Stimulated activated effector memory CD8-positive, alpha-beta T cell treated with anti-CD3 and anti-CD28 coated beads, Interleukin-12 subunit alpha, Interleukin-12 subunit beta, amount 100 ng/mL, for 72 hours (primary cell): ENCODE measurements at regions not wholly inside any gene's neighbourhood (a gene's known extent, or its start where the extent isn't known, plus 50 kb on each side); places are given as distances from the start of the nearest gene placed in this dataset.
"Not testable (repeated sequence)": the region's sequence is repeated elsewhere in the genome, so short reads cannot be mapped to it uniquely, and the experiment has no call there.

Experiments used
- ATAC-seq: fragments of 150-1000 bp; cut with Tn5 transposase; 2 replicates; pipeline ENCODE4 v1.10.0; 2021
- DNase-seq, 2 donors: peaks; one replicate each; pipeline ENCODE4 v3.0.0; 2021 to 2022; ENCODE audit warnings: low spot score in 2 of 2
- H3K27ac Mint-ChIP-seq: one replicate; pipeline ENCODE4 v1.8.0; 2022; ENCODE audit warnings: mild to moderate bottlenecking, mixed read lengths
- H3K36me3 Mint-ChIP-seq: one replicate; pipeline ENCODE4 v1.8.0; 2022; ENCODE audit warnings: mild to moderate bottlenecking, mixed read lengths
- H3K4me1 Mint-ChIP-seq: one replicate; pipeline ENCODE4 v1.8.0; 2022; ENCODE audit warnings: mixed read lengths
- H3K4me3 Mint-ChIP-seq: one replicate; pipeline ENCODE4 v1.8.0; 2022; ENCODE audit warnings: mild to moderate bottlenecking, mixed read lengths
- H3K9me3 Mint-ChIP-seq: one replicate; pipeline ENCODE4 v1.8.0; 2022; ENCODE audit warnings: mixed read lengths

DNA sequence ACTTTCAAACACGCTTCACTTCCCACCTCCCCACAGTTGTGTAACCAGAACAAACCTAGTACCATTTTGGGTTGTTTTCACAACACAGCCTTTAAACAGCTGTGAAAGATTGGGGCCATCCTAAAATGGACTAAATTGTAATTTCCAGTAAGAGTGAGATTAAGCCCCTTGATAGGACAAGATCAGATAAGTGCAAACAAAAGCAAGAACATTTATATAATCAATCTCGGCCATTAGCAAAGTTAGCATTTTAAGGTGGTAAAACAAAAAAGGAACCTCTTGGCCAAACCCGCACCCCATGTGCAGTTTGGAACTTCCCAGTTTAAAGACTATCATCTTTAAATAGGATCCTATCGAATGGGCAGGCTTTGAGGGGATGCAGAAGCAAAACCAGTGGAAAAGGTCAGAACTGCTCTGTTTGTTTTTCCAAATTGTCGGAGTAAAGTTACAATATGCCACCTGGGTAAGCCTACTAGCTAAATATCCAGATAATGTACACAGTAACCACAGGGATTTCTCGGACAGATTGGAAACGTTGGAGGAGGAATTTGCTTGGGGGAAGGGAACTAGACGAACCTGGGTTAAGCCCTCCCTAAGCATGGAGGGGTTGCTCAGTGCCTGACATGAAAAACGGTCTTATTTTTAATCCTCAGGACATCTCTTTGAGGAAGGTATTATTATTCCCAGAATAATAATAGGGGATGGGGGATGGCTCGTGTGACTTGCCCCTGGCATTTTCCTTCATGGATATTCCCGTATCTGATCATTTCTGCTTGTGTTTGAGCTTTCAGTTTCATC, 159.8 kb upstream of the SALL4 start:
- DNase-seq: no peak
- Mint-ChIP-seq H3K27ac (no peak overlapping the region), H3K4me3 (no peak overlapping the region), H3K9me3 (no peaks in the 10 kb centered on the region), H3K36me3 (no peaks in the 10 kb centered on the region), H3K4me1 (no peaks in the 10 kb centered on the region)
- no peak for ATAC-seq

DNA sequence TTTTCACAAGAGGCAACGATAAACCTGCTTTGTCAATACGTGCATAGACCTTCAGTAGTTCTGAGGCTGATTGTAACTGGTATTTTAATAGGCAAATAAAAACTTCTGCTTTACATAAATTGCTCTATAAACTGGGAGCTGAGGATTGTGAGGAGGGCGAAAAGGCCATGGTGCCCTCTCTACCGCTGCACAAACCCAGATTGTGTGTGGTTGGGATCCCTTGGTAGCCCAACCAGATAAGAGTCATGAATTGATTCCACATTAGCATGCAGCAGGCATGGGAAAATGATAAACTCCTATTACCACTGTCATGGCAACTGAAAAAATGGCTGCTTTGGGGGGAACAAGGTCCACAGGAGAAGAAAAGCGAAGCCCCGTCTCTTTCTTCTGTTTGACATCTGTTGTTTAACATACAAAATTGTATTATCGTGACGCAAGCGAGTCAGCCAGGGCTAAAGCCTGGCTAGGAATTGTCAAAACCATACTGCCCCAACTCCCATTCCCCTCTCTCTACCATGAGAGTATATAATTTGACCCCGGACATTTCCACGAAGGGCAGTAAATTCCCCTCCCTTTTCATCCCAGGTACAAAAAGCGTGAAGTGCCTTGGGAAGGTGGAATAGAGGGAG, 157.8 kb upstream of the SALL4 start:
- no peaks in the 10 kb centered on the region for H3K36me3 Mint-ChIP-seq
- no peak overlapping the region for H3K27ac Mint-ChIP-seq
- DNase-seq (no peak), ATAC-seq (no peak)
- no peaks in the 10 kb centered on the region for H3K4me1 Mint-ChIP-seq
- no peaks in the 10 kb centered on the region for H3K9me3 Mint-ChIP-seq
- no peak overlapping the region for H3K4me3 Mint-ChIP-seq

DNA sequence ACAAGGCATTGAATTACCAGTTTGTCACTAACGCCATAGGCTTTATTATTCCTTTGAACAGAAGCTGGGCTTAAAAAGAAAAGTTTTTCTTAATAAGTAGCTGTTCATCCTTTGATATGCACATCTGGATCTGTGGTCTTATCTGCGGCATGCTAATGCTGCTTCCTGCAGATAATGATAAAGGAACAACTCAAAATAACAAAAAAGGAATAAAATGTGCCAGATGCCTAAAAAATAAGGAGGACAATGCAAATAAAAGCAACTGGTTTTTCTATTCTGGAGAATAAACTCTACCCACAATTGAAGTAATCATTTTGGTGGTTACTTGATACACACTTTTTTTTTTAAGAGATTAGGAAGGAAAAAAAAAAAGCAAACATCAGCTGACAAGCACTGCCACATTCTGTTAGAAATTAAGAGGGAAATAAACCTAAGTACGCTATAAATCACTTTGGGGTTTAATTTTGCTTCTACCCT, 156.8 kb upstream of the SALL4 start:
- Mint-ChIP-seq H3K4me3 (no peak overlapping the region), H3K9me3 (no peaks in the 10 kb centered on the region), H3K4me1 (no peaks in the 10 kb centered on the region), H3K36me3 (no peaks in the 10 kb centered on the region), H3K27ac (no peak overlapping the region)
- DNase-seq: no peak
- no peak for ATAC-seq

DNA sequence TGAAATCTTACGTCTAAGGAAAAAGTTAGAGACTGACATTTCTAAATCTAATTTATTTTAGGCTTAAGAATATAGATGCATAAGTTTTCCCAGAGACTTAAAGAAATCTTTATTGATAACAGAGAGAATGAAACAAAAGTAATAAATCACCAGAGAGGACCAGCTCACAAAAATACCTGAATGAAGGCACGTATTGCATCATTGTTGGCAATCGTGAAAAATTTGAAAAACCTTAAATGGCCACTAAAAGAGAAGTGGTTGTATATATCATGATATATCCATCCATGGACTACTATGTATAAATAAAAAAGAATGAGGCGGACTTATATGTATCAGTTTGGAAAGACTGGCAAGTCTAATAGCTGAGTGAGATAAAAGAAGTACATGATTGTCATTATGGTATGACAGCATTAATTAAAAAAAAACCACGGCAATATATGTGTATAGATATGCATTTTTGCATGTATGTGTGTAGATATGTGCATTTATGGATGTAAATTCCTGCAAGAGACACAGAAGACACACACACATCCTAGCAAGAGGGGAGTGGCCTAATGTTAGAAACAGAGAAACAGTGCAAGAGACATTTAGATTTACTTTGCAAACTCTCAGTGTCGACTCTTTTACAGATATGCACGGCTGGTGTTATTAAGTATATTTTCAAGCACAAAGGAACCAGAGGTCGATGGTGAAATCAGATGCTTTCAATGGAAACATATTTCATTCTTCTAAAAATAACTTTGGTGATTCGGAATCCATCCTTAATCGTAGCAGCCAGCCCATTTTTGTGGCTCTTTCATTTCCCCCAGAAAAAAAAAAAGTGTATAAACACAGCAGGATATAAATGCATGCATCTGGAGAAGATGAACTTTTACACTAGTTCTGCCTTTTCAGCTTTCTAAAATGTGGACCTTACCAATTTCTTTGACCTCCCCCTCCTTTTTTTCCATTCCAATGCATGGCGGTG, 156.1 kb upstream of the SALL4 start:
- H3K36me3 Mint-ChIP-seq: no peaks in the 10 kb centered on the region
- H3K4me1 Mint-ChIP-seq: no peaks in the 10 kb centered on the region
- DNase-seq (no peak), ATAC-seq (no peak)
- H3K4me3 Mint-ChIP-seq: no peak overlapping the region
- H3K27ac Mint-ChIP-seq: no peak overlapping the region
- no peaks in the 10 kb centered on the region for H3K9me3 Mint-ChIP-seq

DNA sequence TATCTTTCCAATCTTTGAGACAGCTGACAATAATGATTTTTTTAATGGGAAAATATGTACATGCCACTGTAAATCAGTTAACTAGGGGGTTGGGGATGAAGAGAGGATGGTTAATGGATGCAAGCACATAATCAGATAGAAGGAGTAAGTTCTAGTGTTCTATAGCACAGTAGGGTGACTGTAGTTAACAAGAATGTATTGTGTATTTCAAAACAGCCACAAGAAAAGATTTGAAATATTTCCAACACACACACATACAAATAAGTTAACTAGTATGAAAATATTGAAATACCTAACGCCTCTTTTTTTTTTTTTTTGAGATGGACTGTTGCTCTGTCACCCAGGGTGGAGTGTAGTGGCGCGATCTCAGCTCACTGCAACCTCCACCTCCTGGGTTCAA, 153.4 kb upstream of the SALL4 start:
- H3K36me3 Mint-ChIP-seq: no peaks in the 10 kb centered on the region
- H3K4me1 Mint-ChIP-seq: no peaks in the 10 kb centered on the region
- no peak for DNase-seq
- no peak for ATAC-seq
- no peak overlapping the region for H3K4me3 Mint-ChIP-seq
- no peak overlapping the region for H3K27ac Mint-ChIP-seq
- H3K9me3 Mint-ChIP-seq: no peaks in the 10 kb centered on the region

DNA sequence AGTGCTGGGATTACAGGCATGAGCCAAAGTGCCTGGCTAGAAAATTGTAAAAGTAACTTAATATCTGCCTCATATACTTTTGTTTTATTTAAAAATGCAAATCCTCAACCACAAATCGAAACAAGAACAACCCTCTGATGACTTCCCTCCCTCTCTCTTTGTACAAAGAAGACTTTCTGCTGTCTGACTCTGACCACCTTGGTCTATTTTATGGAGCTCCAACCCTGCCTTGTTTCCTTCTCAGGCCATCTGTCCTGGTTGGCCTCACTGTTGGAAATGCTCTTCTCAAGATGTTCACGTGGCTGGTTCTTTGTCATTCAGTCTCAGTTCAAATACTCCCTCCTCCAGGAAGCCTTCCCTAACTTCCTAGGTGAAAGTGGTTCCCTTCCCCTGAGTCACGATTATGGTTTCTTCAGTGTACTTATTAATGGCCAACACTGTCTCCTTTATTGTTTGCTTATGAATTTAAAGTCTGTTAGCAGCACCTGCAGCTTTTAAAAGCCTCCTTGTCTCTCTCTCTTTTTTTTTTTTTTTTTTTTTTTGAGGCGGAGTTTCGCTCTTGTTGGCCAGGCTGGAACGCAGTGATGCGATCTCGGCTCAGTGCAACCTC, 151.5 kb upstream of the SALL4 start:
- H3K4me3 Mint-ChIP-seq: no peak overlapping the region
- H3K27ac Mint-ChIP-seq: no peak overlapping the region
- no peaks in the 10 kb centered on the region for H3K4me1 Mint-ChIP-seq
- H3K36me3 Mint-ChIP-seq: no peaks in the 10 kb centered on the region
- DNase-seq (no peak), ATAC-seq (no peak)
- H3K9me3 Mint-ChIP-seq: no peaks in the 10 kb centered on the region

DNA sequence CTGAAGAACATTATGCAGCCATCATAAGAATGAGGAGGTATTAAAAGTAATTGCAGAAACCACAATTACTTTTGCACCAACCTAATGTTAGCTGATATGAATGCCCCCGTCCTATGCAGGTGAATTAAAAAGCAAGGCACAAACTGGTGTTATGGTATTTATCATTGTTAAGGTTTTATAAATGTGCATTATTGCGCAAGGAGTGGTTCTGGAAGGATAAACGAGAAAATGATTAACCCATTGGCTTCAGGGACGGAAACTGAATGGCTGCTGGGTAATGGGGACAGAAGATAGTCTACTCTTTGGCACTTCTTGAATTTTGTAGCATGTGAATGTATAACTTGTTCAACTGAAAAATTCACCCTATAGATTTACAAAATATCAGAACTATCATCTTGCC, 148.6 kb upstream of the SALL4 start:
- DNase-seq: no peak
- no peak for ATAC-seq
- no peaks in the 10 kb centered on the region for H3K36me3 Mint-ChIP-seq
- no peaks in the 10 kb centered on the region for H3K9me3 Mint-ChIP-seq
- no peak overlapping the region for H3K4me3 Mint-ChIP-seq
- H3K4me1 Mint-ChIP-seq: no peaks in the 10 kb centered on the region
- H3K27ac Mint-ChIP-seq: no peak overlapping the region

DNA sequence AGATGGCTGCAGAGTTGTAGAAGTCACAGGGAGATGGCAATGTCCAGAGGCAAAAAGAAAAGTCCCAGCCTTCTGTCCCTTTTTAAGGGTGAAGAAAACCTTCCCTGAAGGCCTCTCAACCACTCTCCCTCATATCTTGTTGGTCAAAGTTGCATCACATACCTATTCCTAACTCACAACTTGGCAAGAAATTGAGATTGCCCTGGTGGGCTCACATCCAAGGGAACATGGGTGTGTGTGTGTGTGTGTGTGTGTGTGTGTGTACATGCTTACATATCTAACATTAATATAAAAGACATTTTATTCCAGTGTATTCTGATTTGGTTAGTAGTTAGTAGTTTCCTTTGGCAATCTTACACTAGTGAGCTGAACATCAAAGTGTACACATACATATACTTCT, 144.3 kb upstream of the SALL4 start:
- Mint-ChIP-seq H3K9me3 (no peaks in the 10 kb centered on the region), H3K4me3 (no peak overlapping the region), H3K36me3 (no peaks in the 10 kb centered on the region), H3K4me1 (no peaks in the 10 kb centered on the region), H3K27ac (no peak overlapping the region)
- ATAC-seq (no peak), DNase-seq (no peak)

DNA sequence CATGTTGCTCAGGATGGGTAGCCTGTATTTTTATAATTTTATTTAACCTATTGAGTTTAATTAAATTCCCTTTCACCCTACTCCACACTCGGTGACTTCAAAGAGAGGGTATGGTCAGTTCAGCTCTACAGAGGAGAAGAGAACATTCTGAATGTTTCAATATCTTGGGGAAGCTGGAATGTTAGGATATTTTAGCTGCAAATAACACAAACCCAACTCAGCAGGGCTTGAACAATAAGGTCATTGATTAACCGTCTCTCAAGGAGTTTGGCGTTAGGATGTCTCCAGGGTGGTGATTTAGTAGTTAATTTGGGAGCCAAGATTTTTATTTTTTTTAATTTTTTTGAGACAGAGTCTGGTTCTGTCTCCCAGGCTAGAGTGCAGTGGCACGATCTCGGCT, 143.6 kb upstream of the SALL4 start:
- Mint-ChIP-seq H3K9me3 (no peaks in the 10 kb centered on the region), H3K4me1 (no peaks in the 10 kb centered on the region), H3K27ac (no peak overlapping the region), H3K4me3 (no peak overlapping the region), H3K36me3 (no peaks in the 10 kb centered on the region)
- no peak for DNase-seq
- ATAC-seq: no peak

DNA sequence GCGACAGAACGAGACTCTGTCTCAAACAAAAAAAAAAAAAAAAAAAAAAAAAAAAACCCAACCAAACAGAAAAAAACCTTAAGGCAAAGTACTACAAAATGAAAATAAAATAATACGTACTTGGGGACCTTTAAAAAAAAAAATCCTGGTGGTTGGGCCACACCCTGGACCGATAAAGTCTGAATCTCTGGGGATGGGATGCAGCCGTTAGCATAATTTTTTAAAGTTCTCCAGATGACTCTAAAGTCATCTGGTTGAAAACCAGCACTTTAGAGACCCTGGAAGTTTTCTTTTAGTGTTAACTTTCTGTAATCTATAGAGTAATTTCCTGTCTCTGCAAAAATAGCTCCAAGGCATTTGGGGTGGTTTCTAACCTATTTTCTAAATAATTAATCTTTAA, 142.9 kb upstream of the SALL4 start:
- H3K4me3 Mint-ChIP-seq: no peak overlapping the region
- H3K9me3 Mint-ChIP-seq: no peaks in the 10 kb centered on the region
- DNase-seq: no peak
- H3K4me1 Mint-ChIP-seq: no peaks in the 10 kb centered on the region
- no peak for ATAC-seq
- no peak overlapping the region for H3K27ac Mint-ChIP-seq
- H3K36me3 Mint-ChIP-seq: no peaks in the 10 kb centered on the region

DNA sequence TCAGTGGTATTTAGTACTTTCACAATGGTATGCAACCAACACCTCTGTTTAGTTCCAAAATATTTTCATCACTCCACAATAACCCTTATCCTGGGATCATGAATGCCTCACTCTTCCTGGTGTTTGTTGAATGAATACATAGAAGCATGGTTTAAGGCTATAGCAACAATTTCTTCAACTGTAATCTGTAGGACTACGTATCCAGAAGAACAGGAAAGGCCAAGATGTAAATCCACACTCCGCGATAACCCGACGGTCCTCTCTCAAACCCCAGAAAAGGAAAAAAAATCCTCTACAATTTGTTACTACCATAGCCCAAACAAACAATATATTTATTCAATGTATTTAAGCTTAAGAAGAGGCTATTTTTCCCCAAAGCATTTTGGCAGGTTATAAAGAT, 141.4 kb upstream of the SALL4 start:
- DNase-seq: no peak
- no peaks in the 10 kb centered on the region for H3K9me3 Mint-ChIP-seq
- no peak overlapping the region for H3K4me3 Mint-ChIP-seq
- H3K27ac Mint-ChIP-seq: no peak overlapping the region
- H3K4me1 Mint-ChIP-seq: no peaks in the 10 kb centered on the region
- no peaks in the 10 kb centered on the region for H3K36me3 Mint-ChIP-seq
- ATAC-seq: no peak

DNA sequence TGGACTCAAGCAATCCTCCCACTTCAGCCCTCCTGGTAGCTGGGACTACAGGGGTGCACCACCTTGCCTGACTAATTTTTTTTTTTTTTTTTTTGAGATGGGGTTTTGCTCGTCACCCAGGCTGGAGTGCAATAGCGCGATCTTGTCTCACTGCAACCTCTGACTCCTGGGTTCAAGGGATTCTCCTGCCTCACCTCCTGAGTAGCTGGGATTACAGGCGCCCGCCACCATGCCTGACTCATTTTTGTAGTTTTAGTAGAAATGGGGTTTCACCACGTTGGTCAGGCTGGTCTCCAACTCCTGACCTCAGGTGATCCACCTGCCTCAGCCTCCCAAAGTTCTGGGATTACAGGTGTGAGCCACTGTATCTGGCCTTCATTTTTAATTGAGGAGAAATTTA, 141.0 kb upstream of the SALL4 start:
- H3K4me1 Mint-ChIP-seq, ATAC-seq, H3K36me3 Mint-ChIP-seq, H3K4me3 Mint-ChIP-seq, DNase-seq, H3K27ac Mint-ChIP-seq, H3K9me3 Mint-ChIP-seq: not testable (repeated sequence)

DNA sequence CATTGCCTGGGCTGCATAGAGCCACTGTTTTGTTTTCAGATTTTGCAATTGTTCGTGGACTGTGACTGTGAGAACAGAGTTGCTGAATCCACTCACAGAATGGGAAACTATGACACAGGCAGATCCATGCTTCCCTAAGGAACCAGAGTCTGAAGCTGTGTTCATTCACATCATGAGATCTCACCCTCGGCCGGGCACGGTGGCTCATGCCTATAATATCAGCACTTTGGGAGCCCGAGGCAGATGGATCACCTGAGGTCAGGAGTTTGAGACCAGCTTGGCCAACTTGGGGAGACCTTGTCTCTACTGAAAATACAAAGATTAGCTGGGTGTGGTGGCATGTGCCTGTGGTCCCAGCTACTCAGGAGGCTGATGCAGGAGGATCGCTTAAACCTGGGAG, 139.2 kb upstream of the SALL4 start:
- DNase-seq (no peak), ATAC-seq (no peak)
- H3K9me3 Mint-ChIP-seq: no peaks in the 10 kb centered on the region
- no peak overlapping the region for H3K4me3 Mint-ChIP-seq
- H3K36me3 Mint-ChIP-seq: no peaks in the 10 kb centered on the region
- no peak overlapping the region for H3K27ac Mint-ChIP-seq
- no peaks in the 10 kb centered on the region for H3K4me1 Mint-ChIP-seq

DNA sequence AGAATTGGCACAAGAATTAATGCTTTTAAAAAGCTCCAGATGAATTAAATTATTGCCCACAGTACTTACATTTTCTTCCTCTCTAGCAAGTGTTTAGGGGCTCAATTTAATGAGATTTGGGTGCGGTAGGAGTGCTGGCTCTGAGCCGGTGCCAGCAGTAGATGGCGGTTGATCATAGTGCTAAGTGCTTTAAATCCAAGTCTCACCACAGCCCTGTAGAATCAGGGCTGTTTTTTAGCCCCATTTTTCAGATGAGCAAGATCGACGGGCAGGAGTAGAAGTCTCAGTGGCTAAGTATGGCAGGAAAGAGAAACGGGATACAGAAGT, 136.9 kb upstream of the SALL4 start:
- Mint-ChIP-seq H3K27ac (no peak overlapping the region), H3K4me3 (no peak overlapping the region), H3K9me3 (no peaks in the 10 kb centered on the region), H3K4me1 (no peaks in the 10 kb centered on the region), H3K36me3 (no peaks in the 10 kb centered on the region)
- no peak for DNase-seq
- ATAC-seq: no peak

DNA sequence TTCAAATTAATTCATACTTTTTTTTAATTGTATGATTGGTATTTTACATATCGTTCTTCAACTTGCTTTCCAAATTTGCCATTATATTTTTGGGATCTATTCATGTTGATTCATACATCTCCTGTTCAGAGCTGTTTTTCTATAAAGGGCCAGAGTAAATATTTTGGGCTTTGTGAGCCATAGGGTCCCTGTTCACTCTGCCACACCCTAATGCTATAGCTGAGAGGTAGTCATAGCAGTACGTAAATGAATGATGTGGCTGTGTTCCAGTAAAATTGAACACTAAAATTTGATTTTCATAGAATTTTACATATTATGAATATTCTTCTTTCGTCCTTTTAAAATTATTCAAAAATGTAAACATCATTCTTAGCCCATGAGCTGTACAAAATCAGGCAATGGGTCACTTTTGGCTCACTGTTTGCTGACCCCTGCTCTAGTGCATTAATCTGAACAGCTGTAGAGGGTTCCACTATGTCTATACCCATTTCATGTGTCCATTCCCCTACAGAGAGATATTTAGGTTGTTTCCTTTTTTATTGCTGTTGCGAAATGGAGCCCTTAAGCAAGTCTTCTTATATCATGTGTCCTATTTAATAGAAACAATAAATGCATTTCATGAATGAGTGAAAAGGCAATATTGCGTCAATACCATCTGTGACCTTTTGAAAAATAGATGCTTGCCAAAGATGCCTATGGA, 136.4 kb upstream of the SALL4 start:
- H3K9me3 Mint-ChIP-seq: no peaks in the 10 kb centered on the region
- ATAC-seq (no peak), DNase-seq (no peak)
- H3K27ac Mint-ChIP-seq: no peak overlapping the region
- no peaks in the 10 kb centered on the region for H3K36me3 Mint-ChIP-seq
- no peak overlapping the region for H3K4me3 Mint-ChIP-seq
- no peaks in the 10 kb centered on the region for H3K4me1 Mint-ChIP-seq
